Superior temporal gyrus (tissue), 1 donor: ENCODE measurements at regions not wholly inside any gene's neighbourhood (a gene's known extent, or its start where the extent isn't known, plus 50 kb on each side); places are given as distances from the start of the nearest gene placed in this dataset.

Experiments
- DNase-seq: peaks from one replicate; pipeline ENCODE4 v3.0.0-alpha.2; 2016; ENCODE audit errors: extremely low spot score

- DNase-seq = no peak
These were observed 71.8 kb downstream of the RTL9 start for GRCh38 chrX:110430293-110431076.

- DNase-seq = no peak
These were observed 73.7 kb downstream of the RTL9 start for GRCh38 chrX:110432091-110432905.

GRCh38 chrX:110432906-110433215 lies 74.2 kb downstream of the RTL9 start:
- no peak for DNase-seq

DNA sequence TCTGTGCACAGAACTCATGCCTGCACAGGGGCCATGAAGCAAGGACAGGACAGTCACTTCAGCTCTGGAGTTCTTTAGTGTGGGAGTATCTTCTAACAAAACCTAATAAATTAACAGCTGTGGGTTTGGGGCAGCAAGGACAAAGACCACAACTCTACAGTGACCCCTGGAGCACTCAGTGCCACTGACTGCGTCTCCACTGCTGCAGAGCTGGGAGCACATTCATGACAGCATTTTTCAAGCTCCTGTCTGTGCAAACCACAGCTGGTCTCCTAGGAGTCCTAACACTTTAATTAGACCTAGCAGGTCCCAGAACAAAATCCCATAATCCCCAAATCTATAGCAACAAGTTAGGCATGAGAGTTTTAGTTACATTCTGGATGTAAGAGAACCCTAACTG lies 76.5 kb downstream of the RTL9 start:
- DNase-seq = no peak

DNA sequence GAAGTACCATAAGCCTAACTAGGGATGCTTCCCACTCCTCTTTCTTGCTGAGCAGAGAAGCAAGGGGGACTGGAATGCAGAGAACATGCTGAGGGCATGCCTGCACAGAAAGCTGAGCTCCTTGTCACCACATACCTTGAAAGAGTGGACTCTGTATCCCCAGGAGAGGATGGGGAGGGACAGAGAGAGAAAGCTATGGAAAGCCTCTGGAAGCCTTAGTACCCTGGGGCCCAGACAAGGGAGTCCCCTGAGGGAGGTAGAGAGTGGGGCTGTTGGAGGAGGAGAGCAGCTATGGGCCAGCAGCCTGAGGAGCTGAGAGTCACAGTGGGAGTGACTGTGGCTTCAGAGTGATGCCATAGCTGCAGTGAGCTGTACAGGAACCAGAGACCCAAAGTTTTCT lies 77.9 kb downstream of the RTL9 start:
- DNase-seq = no peak

DNA sequence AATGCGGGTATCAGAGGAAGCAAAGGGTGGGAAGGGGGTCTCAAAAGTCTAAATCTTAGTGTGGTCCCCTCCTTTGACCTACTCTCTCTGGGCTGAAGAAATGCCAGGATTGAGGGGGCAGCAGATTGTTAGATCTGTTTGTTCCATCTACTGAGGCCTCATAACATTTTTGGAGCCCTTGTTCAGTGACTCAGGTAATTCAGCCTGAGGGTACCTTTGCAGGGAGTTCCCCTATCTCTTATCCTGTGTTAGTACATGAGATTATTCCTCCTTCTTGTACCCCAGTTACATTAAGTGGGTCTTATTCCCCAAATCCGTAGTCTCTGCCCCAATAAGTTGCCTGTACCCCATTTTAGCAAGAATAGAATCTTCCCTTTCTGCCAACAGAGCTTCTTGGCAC lies 79.0 kb downstream of the RTL9 start:
- DNase-seq = no peak

- no peak for DNase-seq
These were observed 81.6 kb downstream of the RTL9 start for GRCh38 chrX:110440016-110440805.

DNA sequence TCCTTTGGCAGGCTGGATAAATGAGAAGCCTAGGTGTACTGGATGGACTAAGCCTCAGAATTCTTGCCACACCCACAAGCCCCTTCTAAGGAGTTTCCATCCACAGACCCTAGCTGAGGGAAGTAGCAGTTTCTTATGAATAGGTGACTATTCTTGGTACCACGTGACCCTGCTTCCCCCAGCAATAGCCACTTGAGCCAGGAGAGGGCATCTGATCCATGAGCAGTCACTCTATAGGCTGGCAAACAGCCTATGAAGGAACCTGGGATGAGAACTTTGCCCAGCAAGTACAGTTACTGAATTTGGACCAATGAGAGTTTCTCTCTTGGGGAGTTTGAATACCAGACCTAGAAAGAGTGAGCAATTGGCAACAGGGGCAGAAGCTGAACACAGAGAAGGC lies 84.0 kb downstream of the RTL9 start:
- DNase-seq = no peak

DNA sequence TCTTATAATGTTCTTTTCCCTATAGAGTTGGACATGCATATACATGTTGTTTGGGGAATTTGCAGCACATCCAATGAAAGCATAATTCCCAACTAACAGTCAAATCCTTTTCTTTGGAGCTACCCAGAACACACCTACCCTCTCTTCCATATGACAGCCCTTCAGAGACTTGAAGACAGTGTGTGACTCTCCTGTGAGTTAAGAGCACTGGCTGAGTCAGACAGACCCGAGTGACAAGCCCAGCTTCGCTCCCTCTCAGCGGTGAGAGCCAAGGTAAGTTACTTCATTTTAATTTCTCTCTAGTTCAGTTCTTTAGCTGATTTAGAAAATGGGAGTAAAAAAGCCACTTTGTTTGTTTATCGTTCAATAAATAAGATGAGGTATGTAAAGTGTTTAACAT lies 86.3 kb downstream of the RTL9 start:
- no peak for DNase-seq

DNA sequence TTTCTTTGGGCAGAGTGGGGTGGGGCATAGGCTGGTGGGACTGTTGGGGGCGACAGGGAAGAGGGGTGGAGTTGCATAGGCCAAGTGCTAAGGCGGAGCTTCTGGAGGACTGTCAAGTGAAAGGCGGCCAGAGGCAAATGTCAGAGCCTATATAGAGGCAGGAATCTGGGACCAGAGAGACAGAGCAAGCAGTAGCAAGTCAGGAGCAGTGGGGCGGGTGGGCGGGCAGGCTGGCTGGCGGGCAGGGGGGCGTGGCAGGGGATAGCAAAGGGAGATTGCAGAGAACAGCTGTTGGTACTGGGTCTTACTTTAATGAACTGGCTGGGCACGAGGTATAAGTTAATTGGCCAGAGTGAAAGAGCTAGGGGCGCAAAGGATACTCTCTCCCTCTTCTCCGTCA lies 89.8 kb downstream of the RTL9 start:
- no peak for DNase-seq

DNA sequence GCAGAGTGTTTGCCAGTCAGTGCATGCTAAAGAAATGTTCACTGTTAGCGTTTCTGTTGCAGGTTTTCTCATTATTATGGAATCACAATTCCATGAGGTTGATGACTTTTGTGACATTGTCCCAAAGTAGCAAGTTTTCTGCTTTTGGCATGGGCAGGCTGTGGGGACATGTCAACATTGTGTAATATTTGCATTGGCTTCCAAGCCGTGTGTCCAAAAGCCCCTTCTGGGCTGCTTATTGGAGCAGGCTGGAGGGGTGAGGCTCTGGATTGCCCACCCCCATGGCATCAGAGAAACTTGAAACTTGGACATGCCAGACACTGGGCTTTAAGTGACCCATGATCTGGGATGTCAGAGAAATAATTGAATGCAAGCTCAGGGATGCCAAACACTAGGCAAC lies 90.7 kb downstream of the RTL9 start:
- DNase-seq = no peak

DNA sequence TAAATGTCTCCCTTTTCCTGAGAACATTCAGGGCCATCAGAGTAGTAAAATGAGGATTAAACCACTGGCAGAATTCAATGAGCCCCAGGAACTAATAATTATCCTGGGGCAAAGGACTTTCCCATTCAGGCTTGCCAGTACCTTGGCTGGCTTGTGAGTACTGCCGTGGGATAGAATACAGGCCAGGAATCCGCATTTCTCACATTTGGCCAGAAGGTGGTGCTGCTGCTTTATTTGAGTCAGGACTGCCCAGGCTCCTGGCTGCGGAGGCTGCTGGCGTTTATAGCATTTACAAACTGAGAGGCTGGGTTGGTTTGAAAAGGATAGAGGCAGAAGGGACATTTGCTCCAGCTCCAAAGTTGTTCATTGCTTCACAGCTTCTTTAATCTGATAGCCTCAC lies 91.4 kb downstream of the RTL9 start:
- peak; percentile 89 for DNase-seq

DNA sequence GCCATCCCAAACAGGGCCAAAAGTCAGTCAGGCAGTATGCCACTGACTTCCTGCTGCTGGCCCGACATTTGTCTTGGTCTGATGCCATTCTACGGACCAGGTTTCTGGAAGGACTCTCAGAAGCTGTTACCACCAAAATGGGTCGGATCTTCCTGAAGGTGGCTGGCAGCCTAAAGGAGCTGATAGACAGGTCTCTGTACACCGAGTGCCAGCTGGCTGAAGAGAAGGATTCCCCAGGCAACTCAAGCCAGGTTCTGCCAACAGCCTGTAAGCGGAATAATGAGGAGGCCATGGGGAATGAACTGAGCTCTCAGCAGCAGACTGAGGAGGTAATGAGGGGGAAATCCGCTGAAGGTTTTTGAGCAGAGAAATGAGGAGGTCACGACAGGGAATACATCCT lies 95.7 kb downstream of the RTL9 start:
- DNase-seq = no peak

GRCh38 chrX:110462957-110463356 lies 104.3 kb downstream of the RTL9 start:
- DNase-seq = no peak

GRCh38 chrX:110466790-110467189 lies 108.1 kb downstream of the RTL9 start:
- no peak for DNase-seq

- DNase-seq = no peak
These were observed 113.6 kb downstream of the RTL9 start for GRCh38 chrX:110472265-110472664.

- no peak for DNase-seq
These were observed 119.1 kb downstream of the RTL9 start for GRCh38 chrX:110477593-110478228.

GRCh38 chrX:110491846-110492620 lies 133.4 kb downstream of the RTL9 start:
- no peak for DNase-seq

- no peak for DNase-seq
These were observed 146.3 kb downstream of the RTL9 start for GRCh38 chrX:110504947-110505346.

DNA sequence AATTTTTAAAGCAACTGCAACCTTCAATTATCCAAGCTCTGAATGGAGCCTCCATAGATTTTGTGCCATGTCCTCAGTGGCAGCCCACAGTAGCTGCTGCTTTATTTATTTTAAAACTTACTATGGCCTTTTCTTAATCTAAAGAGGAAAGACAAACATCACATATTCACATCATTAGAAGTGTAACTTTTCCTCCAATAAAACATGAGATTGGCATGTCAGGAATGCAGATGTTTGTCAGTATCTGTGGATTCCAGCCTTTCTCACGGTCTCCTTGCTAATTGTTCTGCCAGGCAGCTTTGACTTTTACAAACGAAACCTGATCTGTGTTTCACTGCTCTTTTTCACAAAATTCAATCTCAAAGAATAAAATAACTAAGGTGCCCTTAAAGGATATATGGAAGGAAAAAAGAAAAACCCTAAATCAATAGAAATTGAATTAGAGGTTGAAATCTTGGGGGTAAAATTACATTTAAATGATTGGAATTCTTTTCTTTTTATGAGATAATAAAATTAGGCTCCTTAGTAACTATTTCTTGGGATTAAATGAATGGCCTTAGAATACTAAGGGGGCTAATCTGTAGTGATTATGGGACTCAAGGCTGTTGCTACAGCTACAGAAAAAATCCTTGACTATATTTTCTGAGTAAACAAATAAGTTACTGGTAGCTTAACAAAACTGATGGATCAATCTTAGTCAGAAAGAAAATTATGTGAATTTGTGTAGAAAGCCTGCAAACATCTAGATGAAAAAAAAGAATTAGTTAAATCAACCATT lies 151.3 kb downstream of the RTL9 start:
- DNase-seq = no peak

- no peak for DNase-seq
These were observed 152.6 kb downstream of the RTL9 start for GRCh38 chrX:110511238-110511637.
